Stimulated activated CD8-positive, alpha-beta memory T cell treated with anti-CD3 and anti-CD28 coated beads, Interleukin-15, amount 100 ng/mL, for 24 hours (primary cell): ENCODE measurements at regions not wholly inside any gene's neighbourhood (a gene's known extent, or its start where the extent isn't known, plus 50 kb on each side); places are given as distances from the start of the nearest gene placed in this dataset.

Source experiments
- DNase-seq: peaks from one replicate; pipeline ENCODE4 v3.0.0-alpha.2; 2020; ENCODE audit warnings: low read depth

- no peak for DNase-seq
Measured at GRCh38 chr1:58911841-58912499, 128.1 kb upstream of the JUN start.

- DNase-seq: no peak
Measured at GRCh38 chr1:58914925-58915324, 131.1 kb upstream of the JUN start.

DNA sequence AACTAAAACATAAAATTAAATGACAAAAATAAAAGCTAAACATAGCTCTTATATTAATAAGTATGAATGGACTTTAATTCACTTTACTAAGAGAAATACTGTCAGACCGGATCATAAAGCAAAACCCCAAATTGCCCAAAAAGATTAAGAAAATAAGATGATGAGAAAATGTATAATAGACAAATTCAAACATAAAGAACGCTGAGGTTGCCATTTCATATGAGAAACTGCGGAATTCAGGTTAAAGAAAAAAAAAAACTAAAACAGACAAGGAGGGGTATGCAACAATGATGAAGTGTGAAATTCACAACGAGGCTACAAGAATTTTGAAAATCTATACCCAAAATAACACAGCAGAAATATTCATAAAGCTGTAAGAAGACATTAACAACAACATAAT, 133.6 kb upstream of the JUN start:
- no peak for DNase-seq

- no peak for DNase-seq
Measured at GRCh38 chr1:58919226-58919958, 135.5 kb upstream of the JUN start.

GRCh38 chr1:58919959-58920321, 136.1 kb upstream of the JUN start:
- DNase-seq: no peak

- no peak for DNase-seq
Measured at GRCh38 chr1:58921342-58921741, 137.5 kb upstream of the JUN start.

DNA sequence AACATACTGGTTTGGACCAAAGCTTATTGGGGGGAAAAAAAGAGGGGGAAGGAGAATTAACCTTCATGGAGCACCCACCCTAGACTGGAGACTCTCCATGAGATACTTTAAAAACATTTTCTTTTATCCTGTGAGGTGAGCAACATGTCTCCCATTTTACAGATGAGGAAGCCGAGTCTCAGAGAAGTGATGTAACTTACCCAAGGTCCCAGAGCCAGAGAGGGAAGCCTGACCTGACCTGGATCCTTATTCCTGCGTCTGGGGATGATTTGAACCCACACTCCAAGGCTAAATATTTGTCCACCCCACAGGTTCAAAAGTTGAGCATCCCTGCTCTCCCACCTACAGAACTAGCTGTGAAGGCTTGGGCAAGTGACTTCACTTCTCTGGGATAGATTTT, 137.9 kb upstream of the JUN start:
- no peak for DNase-seq

GRCh38 chr1:58922302-58923089, 138.6 kb upstream of the JUN start:
- DNase-seq: no peak

GRCh38 chr1:58923090-58923470, 139.2 kb upstream of the JUN start:
- no peak for DNase-seq

DNA sequence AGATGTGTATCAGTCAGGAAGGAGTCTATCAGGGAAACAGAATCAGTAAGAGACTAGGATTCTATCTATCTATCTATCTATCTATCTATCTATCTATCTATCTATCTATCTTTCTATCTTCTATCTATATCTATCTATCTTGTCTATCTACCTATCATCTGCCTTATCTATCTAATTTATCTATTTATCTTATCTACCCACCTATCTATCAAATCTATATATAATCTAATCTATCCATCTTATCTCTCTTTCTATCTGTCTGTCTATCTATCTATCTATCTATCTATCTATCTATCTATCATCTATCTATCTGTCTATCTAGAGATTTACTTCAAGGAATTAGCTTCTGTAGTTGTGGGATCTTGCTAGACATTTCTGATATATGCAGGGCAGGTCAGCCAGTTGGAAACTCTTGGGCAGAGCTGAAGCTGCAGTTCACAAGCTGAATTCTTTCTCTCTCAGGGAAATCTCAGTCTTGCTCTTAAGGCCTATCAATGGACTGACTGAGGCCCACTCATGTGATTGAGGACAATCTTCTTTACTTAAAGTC, 140.2 kb upstream of the JUN start:
- DNase-seq: no peak

DNA sequence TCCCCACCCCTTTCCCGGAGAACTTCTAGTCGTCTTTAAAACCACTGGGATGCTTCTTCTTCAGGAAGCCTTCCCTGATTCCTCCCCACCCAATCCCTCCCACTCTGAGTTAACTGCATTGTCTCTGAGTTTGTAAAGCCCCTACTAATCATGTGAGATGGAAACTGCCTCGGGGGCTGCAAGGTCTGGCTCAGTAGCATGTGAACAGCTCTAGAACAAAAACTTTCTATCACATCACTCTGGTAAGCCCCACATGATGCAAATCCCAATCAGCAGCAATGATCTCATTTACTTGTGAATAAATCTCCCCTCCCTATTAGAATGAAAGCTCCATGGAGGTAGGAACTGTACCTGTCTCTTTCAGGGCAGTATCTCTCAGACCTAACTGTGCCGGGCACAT, 141.0 kb upstream of the JUN start:
- no peak for DNase-seq

GRCh38 chr1:58925247-58925646, 141.4 kb upstream of the JUN start:
- DNase-seq: no peak

GRCh38 chr1:58926152-58926551, 142.3 kb upstream of the JUN start:
- DNase-seq: no peak

DNA sequence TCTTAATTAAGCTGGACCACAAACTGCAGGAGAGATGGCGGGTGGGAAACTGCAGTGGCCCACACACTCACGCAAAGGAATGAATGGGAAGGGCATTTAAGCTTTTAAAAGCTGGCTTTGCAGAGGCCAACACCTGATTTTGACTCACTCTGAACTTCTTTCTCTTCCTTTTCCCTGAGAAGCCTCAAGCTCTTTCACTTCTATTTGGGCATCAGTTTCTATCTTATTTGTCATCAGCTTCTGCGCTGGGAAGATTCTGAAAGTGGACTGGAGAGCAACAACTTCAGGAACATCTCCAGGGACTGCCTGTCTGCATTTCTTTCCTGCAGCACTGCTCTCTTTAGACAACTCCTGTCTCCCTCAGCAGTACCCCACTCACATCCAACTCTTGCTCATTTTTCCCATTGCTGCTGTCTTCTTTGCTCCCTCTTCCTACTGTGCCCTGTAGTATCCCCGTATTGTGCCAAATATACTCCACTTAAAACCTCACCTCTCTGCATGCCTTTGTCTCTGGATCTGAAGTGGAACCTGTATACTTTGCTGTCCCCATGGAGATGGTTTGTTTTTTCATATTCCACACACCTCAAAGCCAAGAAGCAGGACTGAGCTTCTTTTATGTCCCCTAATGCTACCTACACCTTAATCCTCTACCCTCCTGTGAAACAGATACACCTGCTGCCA, 143.3 kb upstream of the JUN start:
- no peak for DNase-seq

DNA sequence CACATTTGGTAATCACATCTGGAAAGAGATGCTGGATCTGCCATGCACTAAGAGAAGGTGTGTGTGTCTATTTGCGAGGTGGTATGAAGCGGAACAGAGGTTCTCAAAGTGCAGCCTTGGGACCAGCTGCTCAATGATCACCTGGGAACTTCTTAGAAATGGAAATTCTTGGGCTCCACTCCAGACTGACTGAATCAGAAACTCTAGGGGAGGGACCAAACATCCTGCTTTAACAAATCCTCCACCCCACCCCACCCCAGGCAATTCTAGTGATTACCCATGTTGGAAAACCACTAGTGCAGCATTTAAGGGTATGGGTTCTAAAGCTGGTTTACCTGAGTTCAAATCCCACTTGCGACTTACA, 143.9 kb upstream of the JUN start:
- no peak for DNase-seq

DNA sequence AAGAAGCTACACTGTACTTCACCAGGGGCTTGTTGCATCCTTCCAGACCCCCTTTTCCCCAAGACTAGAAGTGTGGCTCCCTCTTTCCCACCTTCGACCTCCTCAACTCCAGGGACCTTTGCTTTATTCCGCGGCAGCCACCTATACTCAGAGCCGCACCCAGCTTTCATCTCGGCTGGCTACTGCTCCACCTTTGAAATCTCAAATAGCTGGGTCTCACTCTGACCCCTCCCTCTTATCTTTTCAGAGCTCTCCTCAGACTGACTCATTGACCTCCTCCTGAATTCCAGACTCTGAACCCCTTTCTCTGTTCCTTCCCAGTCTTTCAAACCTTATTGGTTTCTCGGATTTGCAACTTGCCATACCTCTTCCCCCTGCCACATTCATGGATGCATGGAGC, 144.7 kb upstream of the JUN start:
- DNase-seq: no peak

DNA sequence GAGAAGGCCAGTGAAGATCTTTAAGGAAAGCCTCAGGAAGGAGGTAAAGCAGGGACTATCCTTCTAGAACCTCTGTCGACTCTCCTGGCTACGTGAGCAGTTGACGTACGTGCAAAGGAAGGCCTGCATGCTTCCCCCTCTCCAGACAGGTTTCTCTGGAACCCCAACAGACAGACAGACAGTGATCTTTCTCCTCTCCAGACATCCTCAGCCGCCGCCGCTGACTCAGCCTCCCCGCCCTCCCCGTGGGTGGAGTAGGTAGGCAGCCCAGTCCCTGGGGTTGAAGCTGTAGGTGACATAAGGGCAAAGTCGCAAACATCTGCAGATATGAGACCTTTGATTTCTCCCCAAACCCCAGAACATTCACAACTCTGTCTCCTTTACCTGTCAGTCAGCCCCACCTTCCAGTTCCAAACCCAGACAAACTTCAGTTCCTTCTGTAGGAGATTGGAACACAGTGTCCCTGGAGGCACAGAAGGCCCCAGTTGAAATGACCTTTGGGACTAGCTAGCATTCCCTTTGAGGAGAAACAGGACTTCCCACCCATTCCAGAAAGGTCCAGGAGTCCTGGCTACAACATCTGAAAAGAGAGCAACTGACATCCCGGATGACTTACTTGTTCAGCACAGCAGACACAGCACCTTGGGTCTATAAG, 146.0 kb upstream of the JUN start:
- DNase-seq: no peak

- no peak for DNase-seq
Measured at GRCh38 chr1:58931024-58931423, 147.2 kb upstream of the JUN start.

GRCh38 chr1:58931756-58932155, 147.9 kb upstream of the JUN start:
- no peak for DNase-seq

DNA sequence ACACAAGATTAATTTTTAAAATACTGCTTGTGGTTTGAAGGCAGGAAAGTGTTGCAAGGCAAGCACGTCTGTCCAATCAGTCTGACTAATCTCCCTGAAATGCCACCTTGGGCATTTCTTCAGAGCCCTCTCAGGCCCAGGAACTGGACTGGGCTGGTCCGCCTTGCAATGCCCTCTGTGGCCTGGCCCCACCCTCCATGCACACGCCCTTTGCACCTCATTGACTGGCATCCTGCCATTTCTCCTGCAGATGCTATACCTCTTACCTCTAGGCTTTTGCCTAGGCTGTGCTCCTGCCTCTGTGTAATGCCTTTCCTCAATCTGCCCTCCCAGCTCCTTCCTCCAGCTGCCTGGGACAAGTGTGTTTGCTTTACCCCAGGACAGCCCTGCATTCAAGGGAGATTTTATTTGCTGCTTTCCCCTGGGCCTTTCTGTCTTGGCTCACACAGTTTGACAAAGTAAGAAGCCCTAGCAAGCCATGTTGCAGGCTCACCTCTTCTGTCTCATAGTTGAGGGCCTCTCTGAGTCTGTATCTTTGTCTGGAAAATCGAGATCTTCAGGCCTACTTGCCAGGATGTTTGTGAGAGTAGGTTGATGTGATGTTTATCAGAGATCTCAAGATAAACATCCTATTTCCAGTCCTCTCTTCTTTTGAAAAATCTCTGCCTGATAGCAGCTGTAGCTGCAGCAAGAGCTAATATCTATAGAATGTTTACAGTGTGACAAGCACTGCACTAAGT, 149.2 kb upstream of the JUN start:
- DNase-seq: no peak

DNA sequence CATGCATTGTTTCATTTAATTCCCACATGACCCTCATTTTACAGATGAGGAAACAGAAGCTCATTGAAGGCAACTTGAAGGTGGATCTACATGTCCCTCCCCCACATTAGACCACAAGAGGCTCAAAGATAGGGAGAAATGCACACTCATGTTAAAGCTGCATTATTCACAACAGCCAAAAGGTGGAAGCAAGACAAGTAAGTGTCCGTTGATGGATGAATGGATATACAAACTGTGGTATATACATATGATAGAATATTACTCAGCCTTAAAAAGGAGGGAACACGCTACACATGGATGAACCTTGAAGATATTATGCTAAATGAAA, 149.7 kb upstream of the JUN start:
- DNase-seq: no peak
